ENCODE measurements at regions not wholly inside any gene's neighbourhood (a gene's known extent, or its start where the extent isn't known, plus 50 kb on each side); places are given as distances from the start of the nearest gene placed in this dataset.
"Not testable (repeated sequence)": the region's sequence is repeated elsewhere in the genome, so short reads cannot be mapped to it uniquely, and the experiment has no call there.

DNA sequence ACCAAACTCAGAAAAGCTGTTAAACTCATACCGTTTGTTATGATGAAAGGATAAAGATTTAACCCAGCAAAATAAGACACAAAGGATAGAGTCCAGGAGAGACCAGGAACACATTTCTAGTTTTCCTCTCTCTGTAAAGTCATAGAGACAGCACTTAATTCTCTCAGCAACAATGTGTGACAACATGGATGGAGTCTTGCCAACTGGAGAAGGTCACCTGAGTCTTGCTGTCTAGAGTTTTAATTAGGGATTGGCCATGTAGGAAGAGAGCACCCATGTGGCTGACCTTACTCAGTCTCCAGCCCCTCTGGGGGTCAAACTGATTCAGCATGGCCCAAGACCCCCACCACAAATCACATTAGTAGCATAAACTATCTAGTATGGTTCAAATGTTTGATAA is 151.0 kb upstream of the ATF7IP start:
- no peak for DNase-seq

DNA sequence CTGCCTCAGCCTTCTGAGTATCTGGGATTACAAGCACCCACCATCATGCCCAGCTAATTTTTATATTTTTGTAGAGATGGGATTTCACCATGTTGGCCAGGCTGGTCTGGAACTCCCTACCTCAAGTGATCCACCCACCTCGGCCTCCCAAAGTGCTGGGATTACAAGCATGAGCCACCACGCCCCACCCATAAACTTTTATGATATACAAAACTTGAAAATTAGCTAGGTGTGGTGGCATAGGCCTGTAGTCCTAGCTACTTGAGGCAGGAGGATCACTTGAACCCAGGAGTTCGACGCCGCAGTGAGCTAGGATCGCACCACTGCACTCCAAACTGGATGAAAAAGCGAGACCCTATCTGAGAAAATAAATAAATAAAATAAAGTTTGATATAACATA is 149.5 kb upstream of the ATF7IP start:
- DNase-seq, result not testable (repeated sequence)

- peak; percentile 34 for DNase-seq
Measured at GRCh38 chr12:14216405-14217294, 148.8 kb upstream of the ATF7IP start.

DNA sequence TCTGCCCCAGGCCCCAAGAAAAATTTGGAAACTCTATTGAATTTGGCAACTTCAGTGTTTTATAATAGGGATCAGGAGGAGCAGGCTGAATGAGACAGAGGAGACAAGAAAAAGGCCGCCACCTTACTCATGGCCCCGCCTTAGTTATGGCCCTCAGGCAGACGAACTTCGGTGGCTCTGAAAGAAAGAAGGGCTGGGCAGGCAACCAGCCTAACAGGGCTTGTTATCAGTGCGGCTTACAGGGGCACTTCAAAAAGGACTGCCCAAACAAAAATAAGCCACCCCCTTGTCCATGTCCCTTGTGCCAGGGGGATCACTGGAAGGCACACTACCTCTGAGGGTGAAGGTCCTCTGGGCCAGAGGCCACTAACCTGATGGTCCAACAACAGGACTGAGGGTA is 146.3 kb upstream of the ATF7IP start:
- no peak for DNase-seq

- not testable (repeated sequence) for DNase-seq
Measured at GRCh38 chr12:14219670-14220069, 145.8 kb upstream of the ATF7IP start.

- no peak for DNase-seq
Measured at GRCh38 chr12:14225064-14225463, 140.4 kb upstream of the ATF7IP start.

DNA sequence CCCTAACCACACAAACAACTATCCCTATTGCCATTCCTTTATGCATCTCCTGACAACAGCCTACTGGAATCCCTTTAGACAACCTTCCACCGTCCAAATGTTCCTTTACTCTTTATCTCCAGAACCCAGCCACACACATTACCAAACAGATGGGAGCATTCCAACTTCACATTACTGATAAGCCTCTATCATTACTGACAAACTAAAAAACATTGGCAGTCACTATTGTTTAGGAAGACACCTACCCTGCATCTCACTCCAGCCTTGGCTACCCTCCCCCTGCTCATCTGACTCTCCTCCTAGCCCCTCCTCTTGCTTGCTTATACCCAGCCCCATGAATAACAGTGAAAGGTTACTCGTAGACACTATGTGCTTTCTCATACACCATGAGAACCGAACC is 130.3 kb upstream of the ATF7IP start:
- not testable (repeated sequence) for DNase-seq

DNA sequence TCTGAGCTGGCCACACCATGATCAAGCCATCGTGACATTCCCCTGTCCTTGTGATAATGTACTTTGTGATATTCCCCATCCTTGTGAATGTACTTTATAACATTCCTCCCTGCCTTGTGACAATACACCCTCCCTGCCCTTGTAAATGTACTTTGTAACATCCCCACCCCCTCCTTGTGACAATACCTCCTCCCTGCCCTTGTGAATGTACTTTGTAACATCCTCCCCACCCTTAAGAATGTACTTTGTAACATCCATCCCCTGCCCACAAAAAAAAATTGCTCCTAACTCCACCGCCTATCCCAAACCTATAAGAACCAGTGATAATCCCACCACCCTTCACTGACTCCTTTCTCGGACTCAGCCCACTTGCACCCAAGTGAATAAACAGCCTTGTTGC is 128.8 kb upstream of the ATF7IP start:
- DNase-seq, result not testable (repeated sequence)

- peak; percentile 37 for DNase-seq
Measured at GRCh38 chr12:14238221-14238792, 127.2 kb upstream of the ATF7IP start.

DNA sequence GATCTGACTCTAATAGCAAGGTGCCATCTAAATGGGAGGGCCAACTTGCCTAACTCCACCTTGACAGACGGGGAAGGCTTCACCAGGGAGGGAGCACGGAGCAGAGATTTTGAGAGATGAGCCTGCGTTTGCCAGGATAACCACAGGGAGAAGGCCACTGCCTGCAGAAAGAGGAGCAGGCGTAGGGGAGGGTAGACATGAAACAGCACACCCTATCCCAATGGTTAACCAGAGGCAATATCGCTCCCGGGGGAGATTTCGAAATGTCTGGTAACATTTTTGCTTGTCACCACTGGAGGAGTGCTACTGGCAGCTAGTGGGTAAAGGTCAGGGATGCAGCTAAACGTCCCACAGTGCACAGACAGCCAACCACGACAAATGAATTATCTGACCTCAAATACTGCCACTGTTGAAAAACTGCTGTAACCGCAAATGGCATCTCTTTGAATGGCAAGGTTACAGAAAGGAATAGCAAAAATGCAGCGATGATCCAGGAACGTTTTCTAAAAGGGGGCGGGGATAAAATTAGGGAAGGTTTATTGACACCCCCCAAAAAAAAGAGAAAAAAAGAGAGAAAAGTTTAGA is 126.0 kb upstream of the ATF7IP start:
- peak; percentile 83 for DNase-seq

DNA sequence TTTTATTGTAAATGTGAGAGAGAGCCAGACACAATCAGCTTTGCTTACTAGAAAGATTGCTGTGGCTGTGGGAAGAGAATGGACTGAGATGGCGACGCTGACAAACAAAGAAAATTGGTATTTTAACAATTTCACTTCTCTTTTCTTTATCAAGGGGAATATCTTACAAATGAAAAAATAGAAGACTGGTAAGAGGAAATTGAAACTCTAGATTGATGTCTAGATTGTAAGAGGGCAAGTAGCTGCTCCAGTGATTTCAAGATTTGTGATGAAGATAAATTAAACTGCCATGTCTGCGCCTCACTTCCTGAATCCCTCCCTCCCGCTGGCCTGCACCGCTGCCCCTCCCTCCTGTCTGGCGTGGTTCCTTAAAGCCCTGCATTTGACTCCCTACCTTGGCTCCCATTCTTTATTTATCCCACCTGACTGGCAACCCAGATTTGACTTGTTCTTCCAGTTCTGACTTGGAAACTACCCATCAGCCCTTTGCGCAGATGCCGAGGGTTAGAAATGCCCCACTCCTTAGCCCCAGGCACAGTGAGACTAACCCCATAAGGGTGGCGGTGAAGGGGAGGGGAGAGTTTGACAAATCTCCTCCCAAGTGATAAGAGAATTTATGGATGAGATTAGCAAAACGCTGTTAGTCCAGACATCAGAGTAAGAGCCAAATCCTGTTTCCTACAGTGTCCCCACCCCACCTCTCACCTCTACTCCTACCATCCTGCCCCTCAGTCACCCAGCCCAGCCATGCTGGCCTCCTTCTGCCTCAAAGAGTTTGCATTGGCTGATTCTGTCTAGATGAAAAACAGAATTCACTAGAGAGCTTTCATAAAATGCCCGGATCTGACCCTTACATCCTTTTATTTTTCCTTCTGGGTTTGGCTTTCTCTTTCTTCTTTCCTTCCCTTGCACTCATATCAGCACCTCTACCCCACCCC is 125.3 kb upstream of the ATF7IP start:
- DNase-seq, result peak; percentile 10

- no peak for DNase-seq
Measured at GRCh38 chr12:14240873-14241220, 124.6 kb upstream of the ATF7IP start.

DNA sequence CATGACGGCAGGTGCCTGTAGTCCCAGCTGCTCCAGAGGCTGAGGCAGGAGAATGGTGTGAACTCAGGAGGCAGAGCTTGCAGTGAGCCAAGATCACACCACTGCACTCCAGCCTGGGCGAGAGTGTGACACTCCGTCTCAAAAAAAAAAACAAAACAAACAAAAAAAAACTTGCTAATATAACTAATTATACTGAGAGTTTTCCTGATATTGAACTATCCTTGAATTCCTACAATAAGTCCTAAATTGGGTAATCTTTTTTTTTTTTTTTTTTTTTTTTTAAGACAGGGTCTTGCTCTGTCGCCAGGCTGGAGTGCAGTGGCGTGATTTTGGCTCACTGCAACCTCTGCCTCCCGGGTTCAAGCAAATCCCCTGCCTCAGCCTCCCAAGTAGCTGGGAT is 122.7 kb upstream of the ATF7IP start:
- DNase-seq, result not testable (repeated sequence)

- DNase-seq, result no peak
Measured at GRCh38 chr12:14243941-14244340, 121.5 kb upstream of the ATF7IP start.

DNA sequence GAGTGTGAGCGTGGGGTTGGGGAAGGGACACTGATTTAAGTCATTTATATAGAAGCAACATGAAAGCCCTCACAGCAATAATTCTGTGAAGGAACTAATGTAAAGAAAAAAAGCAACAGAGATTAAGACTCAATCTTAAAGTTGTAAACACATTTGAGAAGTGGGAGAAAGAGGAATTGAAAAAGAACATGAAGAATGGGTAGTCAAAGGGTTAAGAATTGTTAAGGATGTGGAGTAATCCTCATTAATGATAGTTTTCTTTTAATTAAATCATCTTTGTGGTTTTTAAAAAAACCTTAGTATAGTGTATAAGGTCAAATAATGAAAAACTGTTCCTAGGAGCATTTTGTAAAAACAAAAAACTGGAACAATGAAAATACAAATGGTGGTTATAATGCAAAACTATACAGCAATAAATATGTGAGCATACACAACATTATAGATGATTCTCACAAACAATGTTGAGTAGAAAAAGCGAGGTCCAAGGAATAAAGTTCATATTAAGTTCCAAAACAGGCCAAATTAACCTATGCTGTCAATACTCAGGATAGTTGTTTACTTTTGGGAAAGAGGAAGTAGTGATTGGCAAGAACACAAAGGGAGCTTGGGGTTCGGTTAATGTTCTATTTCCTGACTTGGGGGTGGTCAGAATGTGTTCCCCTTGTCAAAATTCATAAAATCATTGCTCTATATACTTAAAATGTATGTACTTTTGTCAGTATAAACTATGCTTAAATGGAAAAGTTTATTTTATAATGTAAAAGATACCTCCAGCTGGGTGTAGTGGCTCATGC is 120.4 kb upstream of the ATF7IP start:
- no peak for DNase-seq

- no peak for DNase-seq
Measured at GRCh38 chr12:14247166-14247565, 118.3 kb upstream of the ATF7IP start.

GRCh38 chr12:14249368-14249767 is 116.1 kb upstream of the ATF7IP start:
- DNase-seq, result no peak

- DNase-seq, result no peak
Measured at GRCh38 chr12:14252697-14253096, 112.8 kb upstream of the ATF7IP start.

DNA sequence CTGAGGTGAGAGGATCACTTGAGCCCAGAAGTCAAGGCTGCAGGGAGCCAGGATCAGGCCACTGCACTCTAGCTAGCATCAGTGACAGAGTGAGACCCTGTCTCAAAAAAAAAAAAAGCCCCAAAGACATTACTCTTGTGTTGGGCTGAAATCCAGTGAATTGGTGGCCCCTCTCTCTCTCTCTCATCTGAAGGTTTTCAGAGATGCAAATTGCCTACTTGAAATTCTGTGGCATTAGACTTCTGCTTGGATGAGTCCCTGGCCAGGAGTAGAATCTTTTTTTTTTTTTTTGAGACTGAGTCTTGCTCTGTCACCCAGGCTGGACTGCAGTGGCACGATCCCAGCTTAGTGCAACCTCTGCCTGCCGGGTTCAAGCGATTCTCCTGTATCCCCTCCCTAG is 112.0 kb upstream of the ATF7IP start:
- DNase-seq, result no peak

- no peak for DNase-seq
Measured at GRCh38 chr12:14254781-14255180, 110.7 kb upstream of the ATF7IP start.

DNA sequence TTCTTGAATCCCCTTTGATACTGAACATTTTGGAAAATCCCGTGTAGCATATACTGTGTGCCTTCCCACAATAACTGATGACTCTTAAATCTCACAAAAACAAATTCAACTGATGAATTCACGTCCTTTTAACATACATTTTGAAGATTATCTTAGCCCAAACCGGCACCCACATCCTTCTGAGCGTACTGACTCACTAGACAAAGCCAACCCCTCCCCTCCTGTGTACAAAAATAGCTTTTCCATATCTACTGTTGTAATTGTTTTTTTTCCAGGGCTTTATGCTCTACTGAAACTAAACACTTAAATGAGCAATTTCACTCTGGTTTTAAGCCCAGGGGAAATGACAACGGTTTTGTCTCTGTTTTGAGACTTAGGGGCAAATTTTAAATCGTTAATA is 109.4 kb upstream of the ATF7IP start:
- peak; percentile 57 for DNase-seq
